Myocyte (in vitro differentiated cells): ENCODE measurements at regions not wholly inside any gene's neighbourhood (a gene's known extent, or its start where the extent isn't known, plus 50 kb on each side); places are given as distances from the start of the nearest gene placed in this dataset.
"Not testable (repeated sequence)": the region's sequence is repeated elsewhere in the genome, so short reads cannot be mapped to it uniquely, and the experiment has no call there.

Source experiments
- DNase-seq: peaks from one replicate; pipeline ENCODE4 v3.0.0-alpha.2; 2012; ENCODE audit warnings: low read depth

DNA sequence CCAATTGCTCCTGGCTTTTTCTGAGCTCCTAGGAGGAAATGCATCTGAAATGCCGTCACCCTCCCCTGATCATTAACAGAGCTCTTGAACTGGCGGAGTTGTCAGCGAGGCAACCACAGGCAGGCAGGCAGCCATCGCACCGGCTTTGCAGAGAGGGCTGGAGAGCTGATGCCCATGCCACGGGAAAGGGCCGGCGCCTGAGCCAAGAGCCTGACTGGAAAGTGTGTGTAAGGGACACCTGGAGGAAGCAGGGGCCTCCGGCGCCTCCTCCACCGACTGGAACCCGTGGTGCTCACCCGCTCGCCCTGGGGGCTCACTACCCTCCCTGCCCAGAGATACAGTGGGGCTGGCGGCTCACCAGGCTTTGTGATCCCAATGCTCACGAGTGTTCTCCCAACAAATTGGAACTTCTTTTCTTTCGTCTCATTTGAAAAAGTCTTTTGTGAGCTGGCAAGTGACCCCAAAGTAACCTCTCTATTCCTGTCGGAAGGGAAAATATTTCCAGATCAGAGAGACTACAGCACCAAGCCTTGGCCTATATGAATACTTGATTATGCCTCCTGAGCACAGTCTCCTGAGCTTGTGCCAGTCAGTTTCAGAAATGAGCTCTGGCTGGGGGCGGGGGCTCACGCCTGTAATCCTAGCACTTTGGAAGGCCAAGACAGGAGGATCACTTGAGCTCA lies 97.7 kb upstream of the SLC25A33 start:
- no peak for DNase-seq

DNA sequence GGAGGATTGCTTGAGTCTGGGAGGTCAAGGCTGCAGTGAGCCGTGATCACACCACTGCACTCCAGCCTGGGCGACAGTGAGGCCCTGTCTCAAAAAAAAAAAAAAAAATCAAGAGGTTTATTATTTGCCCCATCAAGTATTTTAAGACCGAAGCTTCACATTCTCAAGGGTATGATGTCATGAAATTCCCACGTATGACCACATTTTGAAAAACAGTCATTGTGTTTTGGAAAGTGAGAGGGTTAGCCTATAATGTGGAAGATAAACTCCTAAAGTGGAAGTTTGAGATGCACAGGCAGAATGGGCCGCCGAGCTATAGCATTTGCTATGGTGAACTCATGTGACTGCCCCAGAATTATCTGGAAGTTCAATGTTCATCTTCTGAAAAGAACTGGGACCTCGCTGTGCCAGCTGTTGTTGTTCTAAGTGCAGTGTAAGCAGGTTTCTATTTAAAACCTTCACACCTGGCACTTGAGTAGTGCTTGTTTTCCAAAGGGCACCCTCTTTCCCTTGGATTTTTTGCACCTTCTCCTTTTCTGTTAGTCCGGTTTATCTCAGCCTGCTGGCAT lies 96.9 kb upstream of the SLC25A33 start:
- DNase-seq = peak; percentile 62

DNA sequence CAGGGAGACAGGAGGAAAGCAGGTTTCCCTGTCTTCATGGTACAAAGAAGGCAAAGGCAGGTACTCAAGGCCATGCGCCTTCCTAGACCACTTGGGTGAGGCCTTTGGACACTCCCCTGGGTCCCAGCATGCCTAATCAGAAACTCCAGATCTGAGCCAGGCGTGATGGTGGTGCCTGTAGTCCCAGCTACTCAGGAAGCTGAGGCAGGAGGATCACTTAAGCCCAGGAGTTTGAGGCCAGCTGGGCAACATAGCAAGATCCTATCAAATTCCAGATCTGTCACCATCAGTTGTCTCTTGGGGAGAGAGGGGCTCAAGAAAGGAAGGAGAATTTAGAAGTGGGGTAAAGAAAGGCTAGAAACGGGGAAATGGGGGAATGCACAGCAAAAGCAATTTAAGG lies 96.3 kb upstream of the SLC25A33 start:
- DNase-seq = no peak

DNA sequence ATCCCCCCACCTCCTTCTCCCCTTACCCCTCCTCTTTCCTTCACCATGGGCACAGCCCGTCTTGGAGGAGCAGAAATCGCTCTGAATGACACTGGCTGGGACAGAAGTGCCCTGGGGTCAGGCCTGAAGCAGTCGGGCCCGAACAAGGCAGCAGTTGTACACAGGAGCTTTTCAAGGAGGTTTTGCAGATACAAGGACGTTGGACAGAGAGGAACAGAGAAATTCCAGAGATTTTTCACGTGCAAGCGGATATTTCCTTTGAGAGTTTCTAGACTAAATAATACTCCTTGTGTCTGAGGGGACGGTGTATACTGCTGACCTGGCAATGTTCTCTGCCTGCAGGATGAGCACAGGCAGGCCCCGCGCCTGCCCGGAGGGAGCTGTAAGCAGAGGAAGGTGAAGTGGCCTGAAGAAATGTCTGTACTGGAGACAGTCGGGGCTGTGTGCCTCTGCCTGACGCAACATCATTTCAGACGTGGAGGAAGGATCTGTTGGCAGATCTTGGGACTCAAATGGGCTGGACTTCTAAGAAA lies 95.3 kb upstream of the SLC25A33 start:
- no peak for DNase-seq

DNA sequence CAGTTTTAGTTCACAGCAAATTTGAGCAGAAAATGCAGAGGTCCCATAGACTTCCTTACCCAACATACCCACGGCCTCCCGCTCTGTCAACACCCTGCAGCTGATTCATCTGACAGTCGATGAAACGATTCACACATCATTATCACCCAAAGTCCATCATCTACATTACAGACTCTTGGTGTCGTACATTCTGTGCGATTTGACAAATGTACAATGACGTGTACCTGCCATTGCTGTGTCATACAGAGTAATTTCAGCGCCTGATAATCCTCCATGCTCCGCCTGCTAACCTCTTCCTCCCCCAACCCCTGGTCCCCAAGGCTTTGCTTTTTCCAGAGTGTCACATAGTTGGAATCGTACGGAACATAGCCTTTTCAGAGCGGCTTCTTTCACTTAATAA lies 94.7 kb upstream of the SLC25A33 start:
- DNase-seq = no peak

DNA sequence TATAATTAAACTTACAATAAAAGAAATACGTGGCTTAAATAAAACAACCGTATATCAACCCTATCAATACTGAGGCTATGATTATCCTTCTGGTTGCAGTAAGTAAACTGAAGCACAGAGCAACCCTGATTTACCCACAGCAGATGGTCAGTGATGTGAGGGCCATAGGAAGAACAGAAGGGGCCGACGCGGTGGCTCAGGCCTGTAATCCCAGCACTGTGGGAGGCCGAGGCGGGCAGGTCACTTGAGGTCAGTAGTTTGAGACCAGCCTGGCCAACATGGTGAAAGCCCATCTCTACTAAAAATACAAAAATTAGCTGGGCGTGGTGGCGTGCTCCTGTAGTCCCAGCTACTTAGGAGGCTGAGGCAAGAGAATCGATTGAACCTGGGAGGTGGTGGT lies 94.2 kb upstream of the SLC25A33 start:
- not testable (repeated sequence) for DNase-seq

DNA sequence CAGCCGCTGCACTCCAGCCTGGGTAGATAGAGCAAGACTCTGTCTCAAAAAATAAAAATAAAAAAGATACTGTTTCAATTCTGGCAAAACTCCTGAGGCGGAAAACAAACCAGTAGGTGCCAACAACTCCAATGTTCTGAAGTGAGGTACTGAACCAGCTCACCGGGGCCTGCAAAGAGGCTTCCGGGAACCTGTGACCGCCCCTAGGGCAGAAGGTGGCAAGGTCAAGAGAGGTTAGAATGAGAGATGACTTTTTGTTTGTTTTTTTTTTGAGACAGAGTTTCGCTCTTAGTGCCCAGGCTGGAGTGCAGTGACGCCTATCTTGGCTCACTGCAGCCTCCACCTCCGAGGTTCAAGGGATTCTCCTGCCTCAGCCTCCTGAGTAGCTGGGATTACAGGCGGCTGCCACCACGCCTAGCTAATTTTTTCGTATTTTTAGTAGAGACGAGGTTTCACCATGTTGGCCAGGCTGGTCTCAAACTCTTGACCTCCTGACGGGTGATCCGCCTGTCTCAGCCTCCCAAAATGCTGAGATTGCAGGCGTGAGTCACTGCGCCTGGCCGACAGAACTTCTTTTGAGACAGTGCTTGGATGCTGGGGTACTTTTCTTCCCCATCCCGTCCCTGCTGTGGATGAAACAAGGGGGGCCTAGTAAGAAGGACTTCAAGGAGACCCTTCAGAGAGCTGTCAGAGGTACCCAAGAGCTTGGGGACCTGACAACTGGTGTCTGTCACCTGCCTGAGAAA lies 91.9 kb upstream of the SLC25A33 start:
- no peak for DNase-seq

DNA sequence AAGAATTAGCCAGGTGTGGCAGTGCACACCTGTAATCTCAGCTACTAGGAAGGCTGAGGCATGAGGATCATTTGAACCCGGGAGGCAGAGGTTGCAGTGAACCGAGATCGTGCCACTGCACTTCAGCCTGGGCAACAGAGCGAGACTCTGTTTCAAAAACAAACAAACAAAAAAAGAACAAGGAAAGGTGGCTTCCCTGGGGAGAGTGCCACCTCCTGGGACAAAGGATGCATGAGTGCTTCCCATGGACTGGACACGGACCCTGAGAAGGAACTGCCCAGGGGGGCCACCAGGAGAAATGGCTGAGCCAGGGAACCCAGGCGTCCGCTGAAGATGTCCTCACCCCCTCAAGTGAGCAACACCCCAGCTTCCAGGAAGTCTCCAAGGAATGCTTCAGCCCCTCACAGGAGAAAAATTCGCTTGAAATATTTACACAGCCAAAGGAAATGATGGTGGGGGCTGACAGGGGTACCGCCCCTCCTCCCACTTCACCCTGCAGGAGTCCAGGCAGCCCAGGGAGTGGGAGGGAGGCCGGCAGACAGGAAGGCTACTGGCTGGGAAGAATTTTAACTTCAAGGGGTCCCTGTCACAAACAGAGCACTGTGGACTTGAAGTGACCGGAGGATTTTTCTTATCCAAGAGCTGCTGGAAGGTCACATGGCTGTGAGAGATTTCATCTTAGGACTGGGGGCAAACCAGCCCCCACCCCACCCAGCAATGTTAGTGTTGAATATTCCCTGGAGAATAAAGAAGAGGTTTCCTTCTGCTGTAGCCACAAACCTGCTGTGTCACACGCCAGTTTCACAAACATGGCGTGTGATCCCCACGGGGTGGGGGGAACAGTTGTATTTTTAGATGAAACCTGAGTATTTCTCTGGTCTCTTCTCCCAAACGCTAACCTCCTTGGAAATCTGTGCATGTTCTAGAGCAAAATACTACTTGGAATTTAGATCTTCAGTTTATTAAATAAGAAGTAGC lies 90.8 kb upstream of the SLC25A33 start:
- DNase-seq = peak; percentile 38

DNA sequence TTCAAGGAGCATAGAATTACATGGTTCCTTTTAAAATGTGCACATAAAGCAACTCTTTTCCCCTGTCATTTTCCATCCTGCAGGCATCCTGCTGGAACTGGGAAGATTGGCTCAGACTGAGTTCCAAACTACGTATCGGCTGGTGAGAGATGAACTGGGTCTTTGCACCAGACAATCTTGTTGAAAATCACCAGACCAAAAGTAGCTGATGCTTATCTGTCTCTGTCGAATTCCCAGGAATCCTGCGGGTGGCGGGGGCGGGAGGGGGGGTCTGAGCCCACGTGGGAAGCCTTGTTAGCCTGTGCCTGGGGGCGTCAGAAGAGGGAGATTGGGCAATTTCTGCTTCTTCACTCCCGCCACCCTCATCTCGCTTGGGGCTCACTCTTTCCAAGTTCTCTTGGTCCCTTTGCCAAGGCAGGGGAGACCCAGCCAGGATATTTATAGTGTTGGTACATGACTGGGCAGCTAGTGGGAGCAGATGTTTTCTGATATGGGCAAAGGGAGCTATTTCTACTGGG lies 90.1 kb upstream of the SLC25A33 start:
- peak; percentile 77 for DNase-seq

DNA sequence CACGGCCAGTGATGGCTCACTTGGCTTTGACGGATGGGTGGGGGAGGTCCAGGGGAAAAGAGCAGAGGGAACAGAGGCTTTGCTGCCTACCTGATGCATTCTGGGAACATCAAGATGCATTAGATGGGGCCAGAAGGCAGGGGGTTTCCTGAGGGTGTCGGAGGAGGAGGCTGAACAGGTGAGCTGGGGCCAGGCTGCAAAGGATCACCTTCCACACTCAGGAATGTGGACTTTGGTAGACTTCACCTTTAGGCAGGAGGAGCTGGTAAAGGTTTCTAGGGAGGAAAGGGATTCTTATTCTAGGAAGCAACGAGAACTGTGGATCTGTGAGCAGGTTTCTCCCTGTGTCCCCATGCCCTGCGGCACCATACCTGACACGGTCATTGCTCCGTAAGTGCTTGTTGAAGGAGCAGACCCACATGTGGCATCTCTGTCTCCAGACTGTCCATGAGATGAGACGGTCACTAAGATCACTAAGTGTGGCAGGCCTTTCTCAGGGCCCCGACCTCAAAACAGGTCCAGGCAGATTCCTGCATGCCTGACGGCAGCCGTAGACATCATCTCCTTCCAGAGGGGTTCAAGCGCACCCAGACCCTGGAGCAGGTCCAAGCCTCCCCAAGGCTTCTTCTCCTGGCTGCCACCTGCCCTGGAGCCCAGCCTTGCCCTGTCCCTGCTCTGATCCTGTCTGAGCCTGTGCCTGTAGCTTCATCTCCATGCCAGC lies 89.1 kb upstream of the SLC25A33 start:
- no peak for DNase-seq

DNA sequence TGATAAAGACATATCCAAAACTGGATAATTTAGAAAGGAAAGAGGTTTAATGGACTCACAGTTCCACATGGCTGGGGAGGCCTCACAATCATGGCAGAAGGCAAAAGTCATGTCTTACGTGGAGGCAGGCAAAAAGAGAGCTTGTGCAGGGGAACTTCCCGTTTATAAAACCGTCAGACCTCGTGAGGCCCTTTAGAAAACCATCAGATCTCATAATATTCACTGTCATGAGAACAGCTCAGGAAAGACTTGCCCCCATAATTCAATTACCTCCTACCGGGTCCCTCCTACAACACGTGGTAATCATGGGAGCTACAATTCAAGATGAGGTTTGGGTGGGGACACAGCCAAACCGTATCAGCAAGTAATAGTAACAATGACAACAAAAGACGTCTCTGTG lies 88.2 kb upstream of the SLC25A33 start:
- no peak for DNase-seq

DNA sequence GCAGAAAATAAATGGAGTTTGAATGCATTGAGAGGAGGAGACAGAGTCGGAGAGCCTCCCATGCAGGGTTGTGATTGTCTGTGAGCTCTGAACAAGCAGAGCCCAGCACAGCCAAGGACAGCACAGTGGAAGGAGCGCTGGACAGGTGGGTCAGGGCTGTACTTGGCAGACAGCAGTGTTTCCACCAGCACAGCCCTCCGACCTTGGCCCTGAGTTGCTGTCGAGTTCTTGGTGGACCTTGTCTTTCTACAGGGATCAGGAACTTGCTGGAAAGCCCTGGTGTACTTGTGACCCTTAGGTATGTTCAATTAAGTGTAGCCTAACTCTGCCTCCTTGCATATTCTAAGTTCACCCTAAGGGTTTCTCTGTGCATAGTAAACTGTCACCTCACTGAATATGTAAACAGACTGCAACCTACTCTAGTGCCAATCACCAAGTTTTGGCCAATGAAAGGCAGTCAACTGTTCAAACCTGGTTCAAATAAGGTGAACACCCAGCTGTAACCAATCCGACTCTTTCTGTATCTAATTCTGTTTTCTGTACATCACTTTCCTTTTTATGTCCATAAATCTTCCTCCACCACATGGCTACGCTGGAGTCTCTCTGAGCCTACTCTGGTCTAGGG lies 86.6 kb upstream of the SLC25A33 start:
- no peak for DNase-seq

DNA sequence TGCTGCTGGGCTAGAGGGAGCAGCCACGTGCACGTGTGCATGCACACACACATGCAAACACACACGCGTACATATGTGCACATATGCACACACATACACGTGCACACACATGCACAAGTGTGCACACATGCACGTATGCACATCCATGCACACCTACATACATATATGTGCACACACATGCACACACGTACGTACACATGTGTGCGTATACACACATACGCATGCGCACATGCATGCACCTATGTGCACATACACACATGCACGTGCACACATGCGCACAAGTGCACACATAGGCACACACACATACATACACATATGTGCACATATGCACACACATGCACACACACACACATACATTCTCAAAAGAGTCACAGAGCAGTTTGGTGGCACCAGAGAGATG lies 85.9 kb upstream of the SLC25A33 start:
- DNase-seq = no peak

DNA sequence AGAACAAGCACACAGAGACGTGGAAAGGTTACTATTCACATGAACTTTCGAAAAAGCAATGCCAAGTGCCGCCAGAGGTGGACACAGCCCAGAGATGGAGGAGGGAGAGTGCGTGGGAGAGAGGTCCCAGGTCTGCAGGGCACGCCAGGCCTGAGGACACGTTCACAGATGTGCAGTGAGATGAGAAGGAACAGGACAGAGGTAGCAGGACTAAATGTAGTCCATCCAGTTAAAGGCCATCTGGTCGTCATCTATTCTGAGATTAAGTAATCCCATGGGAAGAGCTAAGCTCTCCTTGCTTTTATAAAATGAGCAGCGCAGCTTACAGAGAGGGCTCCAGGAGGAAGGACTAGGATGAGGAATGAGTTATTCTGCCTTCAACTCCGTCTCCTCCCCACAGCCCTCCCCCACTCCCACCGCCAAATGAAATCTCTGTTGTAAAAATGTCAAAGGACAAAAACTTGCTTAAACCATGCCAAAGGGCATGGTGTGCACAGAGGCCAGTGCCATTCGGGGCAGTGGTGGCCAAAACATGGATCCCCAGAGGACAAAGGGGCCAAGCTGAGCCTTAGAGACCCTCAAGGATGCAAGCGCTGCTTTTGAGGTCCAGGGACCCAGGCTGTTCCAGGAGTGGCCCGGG lies 85.4 kb upstream of the SLC25A33 start:
- no peak for DNase-seq

DNA sequence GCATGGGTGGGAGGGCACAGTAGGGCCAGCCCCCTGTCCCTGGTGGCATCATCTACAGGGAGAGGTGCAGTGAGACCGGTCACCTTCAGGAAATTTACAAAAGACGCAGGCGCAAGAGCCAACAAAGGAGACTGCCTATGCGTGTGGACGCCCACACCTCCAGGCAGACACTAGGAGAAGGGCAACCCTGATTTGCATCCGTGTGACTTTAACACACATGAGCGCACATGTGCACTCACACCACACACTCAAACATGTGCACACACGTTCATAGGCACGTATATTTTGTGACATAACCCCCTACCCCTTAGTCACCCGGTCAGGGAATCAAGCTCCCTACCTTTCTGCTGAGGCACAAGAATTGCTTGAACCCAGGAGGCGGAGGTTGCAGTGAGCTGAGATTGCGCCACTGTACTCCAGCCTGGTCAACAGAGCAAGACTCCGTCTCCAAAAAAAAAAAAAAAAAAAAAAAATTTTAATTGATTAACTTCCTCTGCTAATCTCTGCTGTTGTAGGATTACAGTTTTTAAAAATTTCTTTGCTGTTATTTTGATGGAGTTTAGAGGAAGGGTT lies 84.7 kb upstream of the SLC25A33 start:
- no peak for DNase-seq

DNA sequence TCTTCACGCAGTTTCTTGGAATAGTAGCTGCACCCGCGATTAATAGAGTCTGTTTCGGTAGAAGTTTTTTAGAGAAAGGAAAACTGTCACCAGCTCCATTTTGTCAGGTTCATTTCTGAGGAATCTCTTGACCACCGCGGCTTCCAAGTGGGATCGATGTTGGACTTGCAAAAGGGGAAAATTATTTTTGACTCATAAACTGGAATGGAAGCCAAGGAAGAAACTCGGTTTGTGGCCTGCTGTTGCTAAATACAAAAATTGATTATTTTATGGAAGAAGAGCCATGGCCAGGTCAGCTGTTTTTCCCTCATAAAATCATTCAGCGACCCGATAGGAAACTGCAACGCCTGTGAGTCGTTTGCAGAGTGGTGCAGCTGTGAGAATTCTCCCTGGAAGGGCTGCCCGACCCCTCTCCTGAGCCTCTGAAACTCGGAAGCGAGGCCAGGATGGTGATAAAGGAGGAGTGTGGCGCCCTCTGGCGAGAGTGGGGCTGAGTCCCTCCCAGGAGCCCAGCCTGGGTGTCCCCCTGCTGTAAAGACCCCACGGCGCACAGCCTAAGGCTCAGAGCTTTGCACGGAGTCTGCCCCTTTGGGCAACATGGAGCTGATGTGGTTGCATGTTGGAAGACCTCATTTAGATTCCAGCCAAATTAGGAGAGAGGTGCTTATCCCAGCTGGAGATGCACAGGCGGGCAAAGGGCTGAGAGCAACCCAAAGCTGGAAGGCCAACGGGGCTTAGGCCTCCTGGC lies 83.6 kb upstream of the SLC25A33 start:
- peak; percentile 77 for DNase-seq

DNA sequence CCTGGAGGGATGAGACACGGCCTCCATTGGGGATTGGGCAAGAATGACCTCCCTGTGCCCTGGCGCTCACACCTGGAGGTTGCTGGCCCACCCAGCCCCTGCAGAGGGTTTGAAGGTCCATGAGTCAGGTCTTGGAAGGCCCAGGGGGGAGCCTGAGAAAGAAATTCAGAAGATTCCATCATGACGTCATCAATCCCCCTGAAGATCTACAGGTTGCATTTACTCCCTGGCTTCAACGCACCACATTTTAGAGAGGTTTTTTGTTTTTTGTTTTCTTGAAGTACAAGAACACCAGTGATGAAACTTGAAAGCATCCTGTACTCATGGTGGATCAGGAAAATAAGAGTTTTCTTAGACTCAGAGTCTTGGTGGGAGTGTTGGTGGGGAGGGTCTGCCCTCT lies 82.4 kb upstream of the SLC25A33 start:
- DNase-seq = no peak

DNA sequence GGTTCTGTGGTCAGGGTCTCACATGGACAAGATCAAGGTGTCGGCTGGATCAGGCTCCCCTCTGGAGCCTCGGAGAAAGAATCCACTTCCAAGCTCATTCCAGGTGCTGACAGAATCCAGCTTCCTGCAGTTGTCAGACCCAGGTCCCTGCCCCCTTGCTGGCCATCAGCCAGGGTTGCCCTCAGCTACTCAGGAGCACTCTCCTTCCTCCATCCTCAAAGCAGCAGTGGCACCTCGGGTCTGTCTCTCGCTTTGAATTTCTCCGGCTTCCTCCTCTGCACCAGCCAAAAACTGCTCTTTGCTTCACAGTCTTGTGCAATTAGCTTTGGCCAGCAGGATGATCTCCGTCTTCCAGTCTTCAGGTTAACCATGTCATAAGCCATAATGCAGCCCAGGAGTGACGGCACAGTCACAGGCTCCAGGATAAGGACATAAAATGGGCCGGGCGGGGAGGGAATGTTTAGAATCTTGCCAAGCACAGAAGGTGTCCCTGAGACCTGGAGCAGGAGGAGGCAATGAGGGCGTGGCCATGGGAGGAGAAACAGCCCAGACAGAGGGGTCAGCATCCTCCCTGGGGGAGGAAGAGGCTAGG lies 79.4 kb upstream of the SLC25A33 start:
- DNase-seq = no peak
